Sigmoid colon (tissue), 4 donors: ENCODE measurements at regions not wholly inside any gene's neighbourhood (a gene's known extent, or its start where the extent isn't known, plus 50 kb on each side); places are given as distances from the start of the nearest gene placed in this dataset.
"Not testable (repeated sequence)": the region's sequence is repeated elsewhere in the genome, so short reads cannot be mapped to it uniquely, and the experiment has no call there.

Experiments used
- CTCF ChIP-seq, 4 experiments: fragments of 450-650 bp in 3 of 4; fragments of 200-600 bp in 1 of 4; IDR thresholded peaks; one replicate each; pipeline ENCODE4 v1.5.1; 2016 to 2019; ENCODE audit warnings: antibody characterized with exemption in 4 of 4, mild to moderate bottlenecking in 3 of 4, moderate library complexity in 2 of 4
- POLR2AphosphoS5 ChIP-seq, 4 donors: sonication (generic); formaldehyde crosslinking; IDR thresholded peaks; one replicate each; pipeline ENCODE4 v1.6.1; 2017; ENCODE audit warnings: antibody characterized with exemption in 4 of 4

GRCh38 chr15:21003459-21003858 lies 137.3 kb upstream of the POTEB2 start:
- TF ChIP-seq CTCF, POLR2AphosphoS5 (IDR thresholded peaks at IDR 0.05): not testable (repeated sequence)
